HCT116 (cell line): ENCODE measurements at regions not wholly inside any gene's neighbourhood (a gene's known extent, or its start where the extent isn't known, plus 50 kb on each side); places are given as distances from the start of the nearest gene placed in this dataset.

Experiments
- ATAC-seq: fragments of 200-7000 bp; cut with Tn5 transposase; 2 replicates; pipeline ENCODE4 v1.9.1; 2020; ENCODE audit warnings: mild to moderate bottlenecking, moderate library complexity
- BruUV-seq: library from RNA; stranded (reverse); fragments of 400-500 nt; replicated peaks from 2 replicates; lab custom pipeline; 2021; lab: Mats Ljungman, UMichigan
- CTCF ChIA-PET: fragments of 300-600 bp; sonication (Branson Sonifier 250); formaldehyde crosslinking; loops from one replicate; lab custom pipeline; 2021; ENCODE audit warnings: antibody characterized with exemption; lab: Charles Lee
- POLR2A ChIA-PET: fragments of 300-600, 350-600 bp; sonication (Branson Sonifier 250); formaldehyde crosslinking; loops from one replicate; lab custom pipeline; 2021; ENCODE audit warnings: antibody characterized with exemption; lab: Charles Lee
- RAD21 ChIA-PET, 2 experiments: fragments of 300-600 bp; sonication (Branson Sonifier 250); formaldehyde crosslinking; loops; one replicate each; lab custom pipeline; 2023; ENCODE audit warnings: low total read pairs in 2 of 2; ENCODE audit not compliant: uncharacterized antibody in 2 of 2, unreplicated experiment in 2 of 2, low non-redundant PET in 1 of 2; lab: Charles Lee
- DNase-seq: peaks from one replicate; pipeline ENCODE4 v3.0.0-alpha.2; 2010; ENCODE audit warnings: low read depth, low spot score
- H2AFZ ChIP-seq: fragments of 200-600 bp; shearing (Covaris generic), sonication (generic); 2 replicates; pipeline ENCODE4 v1.6.1; 2017; ENCODE audit warnings: low read depth, mixed run types, mixed read lengths, antibody characterized with exemption, low read length; ENCODE audit not compliant: poor library complexity, severe bottlenecking
- H3K27ac ChIP-seq: 2 replicates; pipeline ENCODE4 v1.5.1; 2012; ENCODE audit warnings: low read depth, low read length
- H3K27me3 ChIP-seq: fragments of 200-600 bp; sonication (generic); 2 replicates; pipeline ENCODE4 v1.6.1; 2016; ENCODE audit warnings: mixed run types, low read length, mixed read lengths; ENCODE audit not compliant: insufficient read depth
- H3K36me3 ChIP-seq, 2 experiments: fragments of 200-500 bp in 1 of 2; fragments of 200-600 bp in 1 of 2; sonication (Bioruptor generic) in 1 of 2; sonication (generic) in 1 of 2; 2 replicates each; pipeline versions ENCODE4 v1.5.1 to v1.6.1; 2014 to 2016; ENCODE audit warnings: low read length in 2 of 2, inconsistent platforms in 1 of 2, mixed read lengths in 1 of 2, mixed run types in 1 of 2; ENCODE audit not compliant: insufficient read depth in 2 of 2, control insufficient read depth in 1 of 2
- H3K4me1 ChIP-seq, 2 experiments: fragments of 200-600 bp in 1 of 2; sonication (generic) in 1 of 2; 2 replicates each; pipeline versions ENCODE4 v1.5.1 to v1.6.1; 2012 to 2017; ENCODE audit warnings: low read length in 2 of 2, inconsistent platforms in 1 of 2, mild to moderate bottlenecking in 1 of 2, mixed read lengths in 1 of 2, mixed run types in 1 of 2, moderate library complexity in 1 of 2; ENCODE audit not compliant: insufficient read depth in 2 of 2, control insufficient read depth in 1 of 2
- H3K4me2 ChIP-seq: fragments of 200-600 bp; sonication (generic); 2 replicates; pipeline ENCODE4 v1.6.1; 2017; ENCODE audit warnings: mixed run types, low read length, mixed read lengths
- H3K4me3 ChIP-seq, 2 experiments: fragments of 200-600 bp in 1 of 2; sonication (generic) in 1 of 2; replicated peaks in 1 of 2; 2 replicates each; pipeline ENCODE4 v1.5.1; 2011 to 2016; ENCODE audit warnings: low read length in 2 of 2, control low read depth in 1 of 2, low read depth in 1 of 2, mild to moderate bottlenecking in 1 of 2, mixed read lengths in 1 of 2, mixed run types in 1 of 2
- H3K79me2 ChIP-seq: fragments of 200-600 bp; sonication (generic); 2 replicates; pipeline ENCODE4 v1.6.1; 2017; ENCODE audit warnings: mild to moderate bottlenecking, mixed run types, low read length, moderate library complexity, mixed read lengths; ENCODE audit not compliant: insufficient read depth
- H3K9ac ChIP-seq: fragments of 200-600 bp; sonication (generic); 2 replicates; pipeline ENCODE4 v1.6.1; 2016; ENCODE audit warnings: low read length, mixed read lengths
- H3K9me2 ChIP-seq: fragments of 200-600 bp; sonication (generic), shearing (Covaris generic); 2 replicates; pipeline ENCODE4 v1.6.1; 2017; ENCODE audit warnings: mixed run types, mild to moderate bottlenecking, moderate library complexity; ENCODE audit not compliant: insufficient read depth
- H3K9me3 ChIP-seq, 2 experiments: fragments of 200-500 bp in 1 of 2; fragments of 200-600 bp in 1 of 2; sonication (Bioruptor generic) in 1 of 2; sonication (generic) in 1 of 2; 2 replicates each; pipeline ENCODE4 v1.6.1; 2014 to 2017; ENCODE audit warnings: low read length in 2 of 2, mixed read lengths in 2 of 2, inconsistent platforms in 1 of 2, low read depth in 1 of 2, mild to moderate bottlenecking in 1 of 2, mixed run types in 1 of 2, moderate library complexity in 1 of 2; ENCODE audit not compliant: control insufficient read depth in 1 of 2, insufficient read depth in 1 of 2
- H4K20me1 ChIP-seq: fragments of 200-600 bp; sonication (generic), shearing (Covaris generic); 2 replicates; pipeline ENCODE4 v1.6.1; 2017; ENCODE audit warnings: mixed run types, mild to moderate bottlenecking, moderate library complexity; ENCODE audit not compliant: insufficient read depth
- CBX3 ChIP-seq: IDR thresholded peaks from 2 replicates; pipeline ENCODE4 v1.6.1; 2012; ENCODE audit warnings: low read depth
- CEBPB ChIP-seq: IDR thresholded peaks from 2 replicates; pipeline ENCODE4 v1.6.1; 2012; ENCODE audit warnings: low read depth
- EGR1 ChIP-seq: IDR thresholded peaks from 2 replicates; pipeline ENCODE4 v1.6.1; 2012; ENCODE audit warnings: low read depth
- EZH2phosphoT487 ChIP-seq: fragments of 200-600 bp; IDR thresholded peaks from 2 replicates; pipeline ENCODE4 v1.6.1; 2018; ENCODE audit warnings: antibody characterized with exemption, borderline replicate concordance
- FOSL1 ChIP-seq: IDR thresholded peaks from 2 replicates; pipeline ENCODE4 v1.6.1; 2012; ENCODE audit warnings: low read depth
- POLR2A ChIP-seq: IDR thresholded peaks from 2 replicates; pipeline ENCODE4 v1.7.0; 2011; ENCODE audit warnings: borderline replicate concordance; ENCODE audit not compliant: insufficient read depth, insufficient read length; ENCODE audit errors: extremely low read depth
- POLR2AphosphoS5 ChIP-seq: IDR thresholded peaks from 2 replicates; pipeline ENCODE4 v1.6.1; 2011; ENCODE audit warnings: mild to moderate bottlenecking, low read depth, low read length, moderate library complexity
- SIN3A ChIP-seq: IDR thresholded peaks from 2 replicates; pipeline ENCODE4 v1.6.1; 2012; ENCODE audit warnings: low read depth
- SP1 ChIP-seq: IDR thresholded peaks from 2 replicates; pipeline ENCODE4 v1.6.1; 2012; ENCODE audit warnings: low read depth
- SRF ChIP-seq: IDR thresholded peaks from 2 replicates; pipeline ENCODE4 v1.6.1; 2012; ENCODE audit warnings: low read depth
- YY1 ChIP-seq: IDR thresholded peaks from 2 replicates; pipeline ENCODE4 v1.6.1; 2011; ENCODE audit warnings: low read length, low read depth, moderate library complexity, mild to moderate bottlenecking; ENCODE audit not compliant: insufficient replicate concordance; ENCODE audit errors: extremely low read depth
- ZFX ChIP-seq: fragments of 450-650 bp; IDR thresholded peaks from 2 replicates; pipeline ENCODE4 v1.6.1; 2017
- ZNF274 ChIP-seq: fragments of 200-500 bp; sonication (Bioruptor generic); IDR thresholded peaks from 2 replicates; pipeline ENCODE4 v1.6.1; 2014; ENCODE audit warnings: mild to moderate bottlenecking, low read depth, low read length, inconsistent platforms
- intact Hi-C: fragments of 100-400 bp; cut with micrococcal nuclease; formaldehyde crosslinking; loops from 2 replicates; pipeline ENCODE4 v1.10.0; 2022
- TF ChIP-seq, protein P1 (sequence below): IDR thresholded peaks from 2 replicates; pipeline ENCODE4 v1.6.1; 2011; ENCODE audit warnings: mild to moderate bottlenecking, low read length, moderate library complexity; ENCODE audit not compliant: insufficient replicate concordance; ENCODE audit errors: extremely low read depth
- TF ChIP-seq, protein P2 (sequence below): IDR thresholded peaks from 2 replicates; pipeline ENCODE4 v1.6.1; 2012; ENCODE audit warnings: low read depth
- TF ChIP-seq, protein P3 (sequence below), 3 experiments: fragments of 200-600 bp in 1 of 3; sonication (generic) in 1 of 3; IDR thresholded peaks in 2 of 3; conservative IDR thresholded peaks in 1 of 3; 2 replicates each; pipeline ENCODE4 v1.5.1; 2012 to 2017; ENCODE audit warnings: low read depth in 2 of 3, low read length in 2 of 3, antibody characterized with exemption in 1 of 3, borderline replicate concordance in 1 of 3, control low read depth in 1 of 3, mild to moderate bottlenecking in 1 of 3, mixed read lengths in 1 of 3, mixed run types in 1 of 3, moderate library complexity in 1 of 3; ENCODE audit not compliant: insufficient read depth in 1 of 3
- TF ChIP-seq, protein P4 (sequence below): IDR thresholded peaks from 2 replicates; pipeline ENCODE4 v1.6.1; 2012
- TF ChIP-seq, protein P5 (sequence below): IDR thresholded peaks from 2 replicates; pipeline ENCODE4 v1.6.1; 2012

DNA sequence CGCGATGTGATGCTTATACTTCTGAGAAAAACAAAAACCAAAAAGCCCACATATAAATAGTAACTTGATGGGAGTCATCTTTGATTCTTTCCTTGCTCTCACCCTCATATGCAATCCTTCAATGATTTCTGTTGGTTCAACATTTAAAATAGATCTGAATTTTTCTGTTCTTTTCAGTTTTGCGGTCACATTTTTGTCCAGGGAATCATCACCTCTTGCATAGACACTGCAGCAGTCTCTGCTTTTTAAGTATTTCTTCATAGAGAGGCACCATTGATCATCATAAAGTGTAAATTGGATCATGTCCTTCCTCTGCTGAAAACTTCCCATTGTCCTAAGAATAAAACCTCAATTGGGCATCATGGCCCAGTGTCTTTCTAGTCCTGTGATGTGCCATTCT, 81.1 kb upstream of the SLC4A4 start:
- RAD21 ChIA-PET: no interaction called here
- no peak for TF ChIP-seq YY1
- TF ChIP-seq EGR1: no peak
- no peak for TF ChIP-seq FOSL1
- no peak for TF ChIP-seq POLR2A
- no peak for TF ChIP-seq ZNF274
- TF ChIP-seq, protein P1, sequence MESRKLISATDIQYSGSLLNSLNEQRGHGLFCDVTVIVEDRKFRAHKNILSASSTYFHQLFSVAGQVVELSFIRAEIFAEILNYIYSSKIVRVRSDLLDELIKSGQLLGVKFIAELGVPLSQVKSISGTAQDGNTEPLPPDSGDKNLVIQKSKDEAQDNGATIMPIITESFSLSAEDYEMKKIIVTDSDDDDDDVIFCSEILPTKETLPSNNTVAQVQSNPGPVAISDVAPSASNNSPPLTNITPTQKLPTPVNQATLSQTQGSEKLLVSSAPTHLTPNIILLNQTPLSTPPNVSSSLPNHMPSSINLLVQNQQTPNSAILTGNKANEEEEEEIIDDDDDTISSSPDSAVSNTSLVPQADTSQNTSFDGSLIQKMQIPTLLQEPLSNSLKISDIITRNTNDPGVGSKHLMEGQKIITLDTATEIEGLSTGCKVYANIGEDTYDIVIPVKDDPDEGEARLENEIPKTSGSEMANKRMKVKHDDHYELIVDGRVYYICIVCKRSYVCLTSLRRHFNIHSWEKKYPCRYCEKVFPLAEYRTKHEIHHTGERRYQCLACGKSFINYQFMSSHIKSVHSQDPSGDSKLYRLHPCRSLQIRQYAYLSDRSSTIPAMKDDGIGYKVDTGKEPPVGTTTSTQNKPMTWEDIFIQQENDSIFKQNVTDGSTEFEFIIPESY: no peak
- TF ChIP-seq ZFX: no peak
- TF ChIP-seq CBX3: no peak
- TF ChIP-seq, protein P2, sequence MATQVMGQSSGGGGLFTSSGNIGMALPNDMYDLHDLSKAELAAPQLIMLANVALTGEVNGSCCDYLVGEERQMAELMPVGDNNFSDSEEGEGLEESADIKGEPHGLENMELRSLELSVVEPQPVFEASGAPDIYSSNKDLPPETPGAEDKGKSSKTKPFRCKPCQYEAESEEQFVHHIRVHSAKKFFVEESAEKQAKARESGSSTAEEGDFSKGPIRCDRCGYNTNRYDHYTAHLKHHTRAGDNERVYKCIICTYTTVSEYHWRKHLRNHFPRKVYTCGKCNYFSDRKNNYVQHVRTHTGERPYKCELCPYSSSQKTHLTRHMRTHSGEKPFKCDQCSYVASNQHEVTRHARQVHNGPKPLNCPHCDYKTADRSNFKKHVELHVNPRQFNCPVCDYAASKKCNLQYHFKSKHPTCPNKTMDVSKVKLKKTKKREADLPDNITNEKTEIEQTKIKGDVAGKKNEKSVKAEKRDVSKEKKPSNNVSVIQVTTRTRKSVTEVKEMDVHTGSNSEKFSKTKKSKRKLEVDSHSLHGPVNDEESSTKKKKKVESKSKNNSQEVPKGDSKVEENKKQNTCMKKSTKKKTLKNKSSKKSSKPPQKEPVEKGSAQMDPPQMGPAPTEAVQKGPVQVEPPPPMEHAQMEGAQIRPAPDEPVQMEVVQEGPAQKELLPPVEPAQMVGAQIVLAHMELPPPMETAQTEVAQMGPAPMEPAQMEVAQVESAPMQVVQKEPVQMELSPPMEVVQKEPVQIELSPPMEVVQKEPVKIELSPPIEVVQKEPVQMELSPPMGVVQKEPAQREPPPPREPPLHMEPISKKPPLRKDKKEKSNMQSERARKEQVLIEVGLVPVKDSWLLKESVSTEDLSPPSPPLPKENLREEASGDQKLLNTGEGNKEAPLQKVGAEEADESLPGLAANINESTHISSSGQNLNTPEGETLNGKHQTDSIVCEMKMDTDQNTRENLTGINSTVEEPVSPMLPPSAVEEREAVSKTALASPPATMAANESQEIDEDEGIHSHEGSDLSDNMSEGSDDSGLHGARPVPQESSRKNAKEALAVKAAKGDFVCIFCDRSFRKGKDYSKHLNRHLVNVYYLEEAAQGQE: no peak
- TF ChIP-seq SRF: no peak
- TF ChIP-seq SP1: no peak
- TF ChIP-seq, protein P3, sequence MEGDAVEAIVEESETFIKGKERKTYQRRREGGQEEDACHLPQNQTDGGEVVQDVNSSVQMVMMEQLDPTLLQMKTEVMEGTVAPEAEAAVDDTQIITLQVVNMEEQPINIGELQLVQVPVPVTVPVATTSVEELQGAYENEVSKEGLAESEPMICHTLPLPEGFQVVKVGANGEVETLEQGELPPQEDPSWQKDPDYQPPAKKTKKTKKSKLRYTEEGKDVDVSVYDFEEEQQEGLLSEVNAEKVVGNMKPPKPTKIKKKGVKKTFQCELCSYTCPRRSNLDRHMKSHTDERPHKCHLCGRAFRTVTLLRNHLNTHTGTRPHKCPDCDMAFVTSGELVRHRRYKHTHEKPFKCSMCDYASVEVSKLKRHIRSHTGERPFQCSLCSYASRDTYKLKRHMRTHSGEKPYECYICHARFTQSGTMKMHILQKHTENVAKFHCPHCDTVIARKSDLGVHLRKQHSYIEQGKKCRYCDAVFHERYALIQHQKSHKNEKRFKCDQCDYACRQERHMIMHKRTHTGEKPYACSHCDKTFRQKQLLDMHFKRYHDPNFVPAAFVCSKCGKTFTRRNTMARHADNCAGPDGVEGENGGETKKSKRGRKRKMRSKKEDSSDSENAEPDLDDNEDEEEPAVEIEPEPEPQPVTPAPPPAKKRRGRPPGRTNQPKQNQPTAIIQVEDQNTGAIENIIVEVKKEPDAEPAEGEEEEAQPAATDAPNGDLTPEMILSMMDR (IDR thresholded peaks at IDR 0.05 in 2 of 3, conservative IDR thresholded peaks at IDR 0.05 in 1 of 3; ENCODE audit: borderline replicate concordance in 1 of 3, insufficient read depth in 1 of 3, low read depth in 2 of 3, low read length in 2 of 3): no peak
- TF ChIP-seq, protein P4, sequence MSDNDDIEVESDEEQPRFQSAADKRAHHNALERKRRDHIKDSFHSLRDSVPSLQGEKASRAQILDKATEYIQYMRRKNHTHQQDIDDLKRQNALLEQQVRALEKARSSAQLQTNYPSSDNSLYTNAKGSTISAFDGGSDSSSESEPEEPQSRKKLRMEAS: no peak
- TF ChIP-seq SIN3A: no peak
- TF ChIP-seq, protein P5, sequence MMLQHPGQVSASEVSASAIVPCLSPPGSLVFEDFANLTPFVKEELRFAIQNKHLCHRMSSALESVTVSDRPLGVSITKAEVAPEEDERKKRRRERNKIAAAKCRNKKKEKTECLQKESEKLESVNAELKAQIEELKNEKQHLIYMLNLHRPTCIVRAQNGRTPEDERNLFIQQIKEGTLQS: no peak
- no peak for TF ChIP-seq POLR2AphosphoS5
- TF ChIP-seq CEBPB: no peak
- TF ChIP-seq EZH2phosphoT487: no peak
- Histone ChIP-seq H3K36me3 (no peaks in the 10 kb centered on the region), H2AFZ (no peak overlapping the region), H3K9me2 (no peaks in the 10 kb centered on the region), H3K4me2 (no peak overlapping the region), H3K4me3 (no peak overlapping the region), H3K4me1 (no peaks in the 10 kb centered on the region), H3K9ac (no peak overlapping the region), H3K9me3 (no peaks in the 10 kb centered on the region), H3K27me3 (0 out of 2 replicates have a peak, but pooled peaks cover 6% of the 10 kb centered on the region), H3K79me2 (no peaks in the 10 kb centered on the region), H3K27ac (no peak overlapping the region), H4K20me1 (no peaks in the 10 kb centered on the region)
- CTCF ChIA-PET: no interaction called here
- POLR2A ChIA-PET: no interaction called here
- no TSS peak for BruUV-seq
- ATAC-seq (no peak), DNase-seq (no peak)
- intact Hi-C loops: no loop called here
